Neural cell (in vitro differentiated cells): ENCODE measurements at regions not wholly inside any gene's neighbourhood (a gene's known extent, or its start where the extent isn't known, plus 50 kb on each side); places are given as distances from the start of the nearest gene placed in this dataset.

Source experiments
- EP300 ChIP-seq: fragments of 450-650 bp; conservative IDR thresholded peaks from 2 replicates; pipeline ENCODE4 v1.6.1; 2014; ENCODE audit warnings: antibody characterized with exemption, mild to moderate bottlenecking, moderate library complexity; ENCODE audit not compliant: poor library complexity, severe bottlenecking
- EZH2 ChIP-seq: fragments of 200-600, 300-800 bp; shearing (Covaris generic), sonication (generic); IDR thresholded peaks from 2 replicates; pipeline ENCODE4 v1.6.1; 2014; ENCODE audit warnings: antibody characterized with exemption, low read length, borderline replicate concordance, mild to moderate bottlenecking; ENCODE audit not compliant: insufficient read depth, poor library complexity, severe bottlenecking
- MXI1 ChIP-seq: fragments of 450-650 bp; conservative IDR thresholded peaks from 2 replicates; pipeline ENCODE4 v1.6.1; 2014; ENCODE audit warnings: antibody characterized with exemption, mild to moderate bottlenecking; ENCODE audit not compliant: poor library complexity, severe bottlenecking
- POLR2AphosphoS5 ChIP-seq: IDR thresholded peaks from 2 replicates; pipeline ENCODE4 v1.6.1; 2012
- RAD21 ChIP-seq: fragments of 450-650 bp; conservative IDR thresholded peaks from 2 replicates; pipeline ENCODE4 v1.6.1; 2014; ENCODE audit warnings: antibody characterized with exemption, mild to moderate bottlenecking, moderate library complexity
- SMC3 ChIP-seq: fragments of 450-650 bp; conservative IDR thresholded peaks from 2 replicates; pipeline ENCODE4 v1.6.1; 2014; ENCODE audit warnings: antibody characterized with exemption, mild to moderate bottlenecking, moderate library complexity; ENCODE audit not compliant: poor library complexity
- TF ChIP-seq, protein P1 (sequence below): fragments of 450-650 bp; IDR thresholded peaks from 2 replicates; pipeline ENCODE4 v1.5.1; 2014; ENCODE audit warnings: antibody characterized with exemption, mild to moderate bottlenecking, moderate library complexity; ENCODE audit not compliant: poor library complexity, severe bottlenecking

DNA sequence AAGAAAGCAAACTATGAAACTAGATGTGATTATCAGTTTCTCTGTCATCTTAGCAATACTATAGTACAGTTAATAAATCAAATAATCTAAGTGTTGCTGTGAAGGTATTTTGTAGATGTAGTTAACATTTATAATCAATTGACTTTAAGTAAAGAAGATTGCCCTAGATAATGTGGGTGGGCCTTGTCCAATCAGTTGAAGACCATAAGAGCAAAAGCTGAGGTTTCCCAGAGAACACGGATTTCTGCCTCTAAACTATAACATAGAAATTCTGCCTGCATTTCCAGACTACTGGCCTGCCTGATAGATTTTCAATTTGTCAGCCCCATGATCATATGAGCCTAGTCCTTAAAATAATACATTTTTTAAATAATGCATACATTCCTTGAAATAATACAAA is 222.9 kb downstream of the PCDH18 start:
- TF ChIP-seq, protein P1, sequence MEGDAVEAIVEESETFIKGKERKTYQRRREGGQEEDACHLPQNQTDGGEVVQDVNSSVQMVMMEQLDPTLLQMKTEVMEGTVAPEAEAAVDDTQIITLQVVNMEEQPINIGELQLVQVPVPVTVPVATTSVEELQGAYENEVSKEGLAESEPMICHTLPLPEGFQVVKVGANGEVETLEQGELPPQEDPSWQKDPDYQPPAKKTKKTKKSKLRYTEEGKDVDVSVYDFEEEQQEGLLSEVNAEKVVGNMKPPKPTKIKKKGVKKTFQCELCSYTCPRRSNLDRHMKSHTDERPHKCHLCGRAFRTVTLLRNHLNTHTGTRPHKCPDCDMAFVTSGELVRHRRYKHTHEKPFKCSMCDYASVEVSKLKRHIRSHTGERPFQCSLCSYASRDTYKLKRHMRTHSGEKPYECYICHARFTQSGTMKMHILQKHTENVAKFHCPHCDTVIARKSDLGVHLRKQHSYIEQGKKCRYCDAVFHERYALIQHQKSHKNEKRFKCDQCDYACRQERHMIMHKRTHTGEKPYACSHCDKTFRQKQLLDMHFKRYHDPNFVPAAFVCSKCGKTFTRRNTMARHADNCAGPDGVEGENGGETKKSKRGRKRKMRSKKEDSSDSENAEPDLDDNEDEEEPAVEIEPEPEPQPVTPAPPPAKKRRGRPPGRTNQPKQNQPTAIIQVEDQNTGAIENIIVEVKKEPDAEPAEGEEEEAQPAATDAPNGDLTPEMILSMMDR: no peak
- TF ChIP-seq POLR2AphosphoS5 (no peak), EZH2 (no peak), EP300 (no peak), MXI1 (no peak), RAD21 (no peak), SMC3 (no peak)
